T-helper 1 cell (primary cell): ENCODE measurements at regions not wholly inside any gene's neighbourhood (a gene's known extent, or its start where the extent isn't known, plus 50 kb on each side); places are given as distances from the start of the nearest gene placed in this dataset.

Experiments
- DNase-seq, 5 donors: peaks; one replicate each; pipeline ENCODE4 v3.0.0-alpha.2; 2012 to 2020

DNA sequence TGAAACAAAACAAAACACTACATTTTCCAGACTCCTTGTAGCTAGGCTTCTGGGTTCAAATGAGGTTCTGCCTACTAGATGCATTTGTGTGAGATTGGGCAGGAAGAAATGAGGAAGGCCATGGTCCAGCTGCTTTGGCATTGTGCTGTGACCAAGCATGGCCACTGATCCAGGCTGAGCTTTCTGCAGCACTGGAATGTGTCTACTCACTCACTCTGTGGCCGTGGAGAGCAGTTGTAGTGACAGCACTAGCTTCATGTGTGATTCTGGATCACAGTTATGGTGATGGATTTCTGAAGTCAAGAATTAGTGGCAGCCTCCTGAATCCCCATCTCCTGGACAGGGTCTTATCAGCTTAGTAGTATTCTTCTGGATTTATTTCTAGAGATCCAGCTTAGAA lies 358.9 kb downstream of the GPAT3 start:
- DNase-seq = no peak

DNA sequence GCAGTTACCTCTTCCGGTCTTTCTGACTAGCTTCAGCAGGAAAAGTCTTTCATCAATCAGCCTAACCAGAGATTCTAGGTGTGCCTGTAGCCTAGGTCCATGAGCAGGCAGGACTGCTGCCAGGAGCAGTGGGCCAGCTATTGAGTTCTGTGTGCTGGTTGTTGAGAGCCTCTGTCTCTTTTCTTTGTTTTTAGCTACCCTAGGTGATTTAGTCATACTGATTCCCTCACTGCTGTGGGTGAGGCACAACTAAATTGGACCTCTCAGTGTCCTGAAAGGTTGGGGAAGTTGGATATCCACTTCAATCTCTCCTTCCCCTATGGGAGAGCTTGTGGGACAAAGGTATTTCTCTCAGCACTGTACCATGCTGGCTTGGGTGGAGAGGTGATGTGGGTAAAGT lies 354.9 kb downstream of the GPAT3 start:
- DNase-seq = no peak

DNA sequence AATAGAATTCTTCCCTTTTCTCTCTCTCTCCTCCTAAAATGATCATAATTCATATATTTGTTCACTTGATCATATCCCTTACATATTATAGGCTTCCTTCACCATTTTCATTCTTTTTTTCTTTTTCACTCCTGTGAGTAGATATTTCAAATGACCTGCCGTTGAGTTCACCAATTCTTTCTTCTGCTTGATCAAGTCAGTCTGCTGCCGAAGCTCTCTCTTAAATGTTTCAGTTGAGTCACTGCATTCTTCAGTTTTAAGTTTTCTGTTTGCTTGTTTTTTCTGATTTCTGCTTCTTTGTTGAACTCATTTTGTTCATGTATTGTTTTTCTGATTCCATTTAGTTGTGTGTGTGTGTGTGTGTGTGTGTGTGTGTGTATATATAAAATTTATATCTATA lies 354.3 kb downstream of the GPAT3 start:
- DNase-seq = no peak

DNA sequence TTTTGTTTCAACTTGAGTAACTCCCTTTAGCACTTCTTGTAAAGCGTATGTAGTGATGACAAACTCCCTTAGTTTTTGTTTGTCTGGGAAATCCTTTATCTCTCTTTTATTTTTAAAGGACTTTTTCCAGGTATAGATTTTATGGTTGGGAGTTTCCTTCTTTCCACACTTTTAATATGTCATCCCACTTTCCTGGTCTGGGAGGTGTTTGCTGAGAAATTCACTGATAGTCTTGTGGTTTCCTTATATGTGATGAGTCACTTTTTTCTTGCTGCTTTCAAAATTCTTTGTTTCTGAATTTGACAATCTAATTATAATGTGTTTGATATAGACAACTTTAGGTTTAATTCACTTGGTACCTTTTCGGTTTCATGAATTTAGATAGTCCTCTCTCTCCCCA lies 353.9 kb downstream of the GPAT3 start:
- no peak for DNase-seq

DNA sequence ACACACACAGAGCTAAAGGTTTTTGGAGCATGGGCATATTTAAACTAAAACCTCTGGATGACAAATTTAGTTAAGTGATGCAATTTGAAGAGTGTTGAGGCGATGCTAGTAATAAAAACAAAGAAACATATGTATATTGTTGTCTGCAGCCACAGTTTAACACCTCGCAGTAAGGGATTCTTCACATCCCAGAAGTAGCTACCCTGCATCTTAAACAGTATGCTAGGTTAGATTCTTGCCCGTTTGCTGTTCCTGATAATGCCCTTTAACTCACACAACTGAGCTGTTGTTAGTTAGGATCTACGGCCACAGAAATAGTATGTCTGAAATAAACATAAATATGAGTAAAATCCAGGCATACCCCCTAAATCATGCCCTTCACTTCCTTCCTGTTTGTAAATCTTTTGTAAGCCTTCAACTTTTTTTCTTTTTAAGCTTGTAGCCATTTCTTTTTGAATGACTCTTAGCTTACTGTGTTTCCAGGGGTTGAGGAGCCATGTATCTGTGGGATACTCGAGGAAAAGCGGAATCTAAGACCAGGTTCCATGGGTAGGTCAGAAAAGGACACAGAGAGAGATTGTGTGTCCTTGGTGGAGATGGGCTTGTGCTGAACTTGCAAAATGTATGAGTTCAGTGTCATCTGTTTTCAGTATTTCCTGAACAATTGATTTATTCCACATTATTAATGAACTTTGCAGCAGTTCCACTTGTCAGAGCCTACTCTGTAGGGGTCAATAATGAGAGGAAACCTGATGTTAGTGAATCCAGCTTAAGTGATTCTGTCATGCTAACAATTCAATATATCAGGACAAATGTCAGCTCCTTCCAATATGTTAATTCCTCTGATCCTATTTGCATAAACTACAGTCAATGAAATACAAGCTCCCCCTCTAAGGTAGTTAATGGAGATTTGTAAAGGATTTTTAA lies 349.6 kb downstream of the GPAT3 start:
- DNase-seq = no peak

DNA sequence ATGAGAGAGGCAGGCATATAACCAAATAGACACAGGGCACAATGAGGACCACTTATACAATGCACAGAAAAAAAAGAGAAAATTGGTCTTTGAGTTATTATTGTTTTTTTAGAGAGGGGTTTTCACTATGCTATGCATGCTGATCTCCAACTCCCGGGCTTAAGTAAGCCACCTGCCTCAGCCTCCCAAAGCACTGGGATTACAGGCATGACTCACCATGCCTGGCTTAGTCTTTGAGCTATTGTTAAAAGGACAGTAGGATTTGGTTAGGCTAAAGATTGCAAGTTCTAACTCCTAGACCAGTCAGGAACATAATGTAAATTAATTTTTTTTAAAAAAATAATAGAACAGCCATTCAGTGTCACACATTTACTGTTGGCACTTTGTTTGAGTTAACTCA lies 340.1 kb downstream of the GPAT3 start:
- no peak for DNase-seq

DNA sequence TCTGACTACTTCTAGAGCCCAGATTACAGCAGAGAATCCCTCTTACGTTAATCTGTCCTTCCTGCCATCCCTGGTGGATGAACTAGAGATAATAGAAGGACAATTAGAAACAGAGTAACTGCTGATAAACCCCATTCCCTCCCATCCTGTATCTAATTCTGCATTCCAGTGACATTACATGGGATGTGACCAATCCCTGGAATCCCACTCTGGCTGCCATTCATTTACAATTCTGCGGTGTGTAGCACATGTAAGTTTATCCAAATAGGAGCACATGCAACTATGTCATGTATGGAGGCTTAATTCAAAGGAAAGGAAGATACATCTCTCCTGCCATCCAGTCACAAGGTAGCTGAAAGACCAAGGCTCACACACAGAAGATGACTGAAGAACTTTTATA lies 339.5 kb downstream of the GPAT3 start:
- DNase-seq = no peak

DNA sequence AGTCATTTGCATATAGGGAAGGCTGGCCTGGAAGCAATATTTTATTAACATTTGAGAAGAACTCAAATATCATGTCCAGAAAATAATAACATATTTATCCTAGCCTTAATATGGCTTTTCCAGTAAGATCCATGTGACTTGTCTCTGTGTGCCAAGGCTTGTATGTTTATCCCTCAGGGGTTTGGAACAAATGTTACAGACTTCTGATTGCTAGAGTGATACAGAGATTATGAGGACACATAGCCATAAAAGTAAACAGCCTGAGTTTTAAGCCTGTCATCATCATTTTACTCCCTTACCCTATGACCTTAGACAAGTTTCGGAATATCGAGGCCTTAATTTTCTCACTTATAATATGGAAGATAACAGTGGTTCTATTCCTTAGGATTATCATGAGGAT lies 338.1 kb downstream of the GPAT3 start:
- DNase-seq = no peak

DNA sequence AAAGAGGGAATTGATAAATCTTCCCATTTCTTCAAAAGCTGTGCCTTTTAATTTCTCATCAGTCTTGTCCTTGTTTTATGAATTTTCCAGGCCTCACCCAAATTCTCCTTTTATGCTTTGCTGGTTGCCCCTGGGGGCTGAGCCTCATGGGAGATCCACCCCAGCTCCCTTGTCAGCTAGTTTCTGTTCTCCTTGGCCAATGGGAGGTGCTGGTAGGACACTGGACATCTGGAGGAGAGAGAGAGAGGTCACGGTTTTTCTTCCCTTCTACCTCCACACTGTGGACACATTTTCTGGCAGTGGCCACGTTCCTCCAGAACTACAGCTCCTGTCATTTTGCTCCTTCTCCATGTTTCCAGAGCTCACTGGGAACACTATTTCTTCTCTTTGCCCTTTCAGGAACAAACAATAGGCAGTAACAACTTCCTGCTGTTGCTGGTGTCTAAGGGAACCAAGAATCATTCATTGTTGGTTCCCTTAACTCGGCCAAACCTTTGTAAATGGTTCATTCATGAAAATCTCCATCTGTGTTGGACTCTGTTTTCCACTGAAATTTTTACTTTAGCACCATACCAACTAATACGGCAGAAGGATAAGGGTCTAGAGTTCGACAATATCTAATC lies 334.5 kb downstream of the GPAT3 start:
- no peak for DNase-seq

DNA sequence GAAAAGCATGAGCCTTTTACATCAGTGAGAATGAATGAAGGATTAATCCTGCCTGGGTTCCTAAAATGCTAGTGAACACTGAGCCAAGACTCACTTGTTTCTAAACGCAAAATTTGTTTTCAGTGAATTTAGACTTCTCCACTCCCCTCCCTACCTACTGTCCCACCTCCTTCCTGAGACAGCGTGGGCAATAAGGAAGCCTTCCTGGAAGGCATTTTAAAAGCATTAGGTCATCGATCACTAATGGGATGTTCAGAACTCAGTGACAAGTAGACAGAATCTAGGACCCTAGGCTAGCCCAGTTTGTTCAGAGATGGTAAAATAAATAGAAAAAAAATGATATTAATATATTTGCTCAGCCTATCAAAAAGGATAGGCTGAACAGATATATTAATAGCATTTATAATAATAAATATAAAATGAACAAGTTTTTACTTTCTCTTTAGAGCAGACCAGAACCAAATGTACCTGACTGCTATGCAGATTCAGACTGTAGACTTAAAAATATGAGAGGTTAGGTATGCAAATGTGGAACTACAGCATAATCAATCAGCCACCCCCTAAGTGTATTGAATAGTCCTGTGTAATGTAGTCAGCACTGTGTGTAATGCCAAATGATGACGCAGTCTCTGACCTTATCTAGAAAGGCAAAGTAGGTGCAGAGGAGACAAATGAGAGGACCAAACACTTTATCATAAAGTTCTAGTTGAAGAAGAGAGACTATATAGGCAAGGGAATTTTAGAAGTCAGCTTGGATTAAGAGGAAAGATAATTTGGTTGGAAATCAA lies 331.1 kb downstream of the GPAT3 start:
- no peak for DNase-seq

DNA sequence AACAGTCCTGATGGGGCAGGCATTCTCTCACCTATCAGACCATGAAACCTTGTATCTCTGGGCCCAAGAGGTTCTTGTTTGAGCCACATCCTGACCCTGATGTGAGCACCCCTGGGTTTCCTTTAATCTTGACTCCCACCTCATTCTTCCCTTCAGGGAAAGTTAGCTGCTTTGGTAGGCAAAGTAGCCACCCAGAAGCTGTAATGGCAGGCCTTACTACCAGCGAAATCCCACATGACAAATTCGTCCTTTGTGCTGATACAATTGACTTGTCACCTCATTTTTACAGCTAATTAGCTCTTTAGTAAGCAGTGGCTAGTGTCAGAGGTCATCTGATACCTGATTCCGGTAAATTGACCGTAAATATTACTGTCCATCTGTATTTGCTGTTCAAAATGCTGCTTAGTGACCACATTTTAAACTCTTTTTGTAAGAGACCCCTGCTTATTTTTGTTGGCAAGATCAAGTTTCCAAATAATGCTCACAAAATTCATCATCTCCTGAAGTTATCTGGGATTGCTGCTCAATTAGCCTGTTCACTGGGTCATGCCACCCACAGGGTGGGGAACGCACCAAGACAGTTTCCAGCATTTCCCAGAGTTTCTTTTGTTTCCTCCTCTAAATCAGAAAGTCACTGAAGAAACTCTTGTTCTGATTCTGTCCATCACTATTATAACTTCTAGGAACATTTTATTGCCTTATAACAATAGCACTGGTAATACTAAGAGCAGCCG lies 329.7 kb downstream of the GPAT3 start:
- no peak for DNase-seq

DNA sequence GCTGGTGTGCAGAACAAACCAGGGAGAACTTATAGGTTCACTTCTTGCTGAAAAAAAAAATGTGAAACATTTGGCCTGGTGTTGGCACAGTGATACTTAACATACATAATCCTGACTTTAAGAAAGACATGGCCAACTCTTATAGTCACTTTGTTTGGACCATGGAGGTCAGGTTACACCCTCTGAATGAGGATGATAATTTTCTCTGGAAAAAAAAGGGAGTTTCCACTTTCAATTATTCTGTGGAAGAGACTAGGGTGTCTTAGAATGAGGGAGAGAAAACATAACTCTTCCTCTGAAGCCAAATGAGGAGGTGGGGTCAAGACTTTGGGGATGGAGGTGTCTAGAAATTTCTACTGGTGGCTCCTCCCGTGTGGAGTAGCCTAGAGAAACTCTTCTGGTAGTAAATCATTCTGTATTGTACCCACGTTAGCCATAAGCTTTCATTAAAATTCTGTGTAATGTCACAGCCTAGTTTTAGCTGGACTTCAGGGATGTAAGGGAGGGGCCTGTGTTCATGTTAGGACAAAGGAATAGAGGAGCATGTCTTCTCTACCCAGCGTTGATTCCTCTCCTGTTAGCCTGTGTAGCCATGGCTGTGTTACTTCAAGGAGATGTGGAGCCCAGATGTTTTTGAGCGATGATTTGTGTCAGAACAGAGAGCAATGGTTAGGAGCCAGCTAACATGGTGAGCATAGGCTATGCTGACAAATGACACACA lies 328.3 kb downstream of the GPAT3 start:
- DNase-seq = no peak

DNA sequence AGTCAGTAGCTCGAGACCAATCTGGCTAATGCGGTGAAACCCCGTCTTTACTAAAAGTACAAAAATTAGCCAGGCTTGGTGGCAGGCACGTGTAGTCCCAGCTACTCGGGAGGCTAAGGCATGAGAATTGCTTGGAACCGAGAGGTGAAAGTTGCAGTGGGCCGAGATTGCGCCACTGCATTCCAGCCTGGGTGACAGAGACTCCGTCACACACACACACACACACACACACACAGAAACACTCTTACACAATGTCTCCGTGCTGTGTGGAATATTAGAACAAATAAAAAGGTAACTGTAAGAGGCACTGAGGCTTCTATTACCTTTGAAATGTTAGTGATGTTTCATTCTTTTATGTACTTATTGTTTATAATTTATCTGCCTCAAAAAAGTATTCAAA lies 326.6 kb downstream of the GPAT3 start:
- DNase-seq = no peak

DNA sequence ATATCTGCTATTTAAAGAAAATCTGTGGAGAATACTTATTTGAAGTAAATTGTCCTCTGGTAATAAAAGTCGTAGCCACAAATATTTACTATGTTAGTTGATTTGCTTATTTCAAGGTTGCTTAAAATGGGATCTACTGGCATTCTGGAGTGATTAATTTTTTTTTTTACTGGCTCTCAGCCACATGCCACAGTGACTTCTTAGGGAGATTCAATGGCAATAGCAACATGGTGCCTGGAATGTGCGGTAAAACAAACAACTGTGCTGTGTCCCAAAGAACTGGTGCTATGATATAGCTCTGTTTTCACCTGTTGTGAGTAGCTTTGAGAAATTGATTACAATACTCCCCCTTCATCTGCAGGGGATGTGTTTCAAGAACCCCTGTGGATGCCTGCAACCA lies 324.3 kb downstream of the GPAT3 start:
- DNase-seq = no peak

DNA sequence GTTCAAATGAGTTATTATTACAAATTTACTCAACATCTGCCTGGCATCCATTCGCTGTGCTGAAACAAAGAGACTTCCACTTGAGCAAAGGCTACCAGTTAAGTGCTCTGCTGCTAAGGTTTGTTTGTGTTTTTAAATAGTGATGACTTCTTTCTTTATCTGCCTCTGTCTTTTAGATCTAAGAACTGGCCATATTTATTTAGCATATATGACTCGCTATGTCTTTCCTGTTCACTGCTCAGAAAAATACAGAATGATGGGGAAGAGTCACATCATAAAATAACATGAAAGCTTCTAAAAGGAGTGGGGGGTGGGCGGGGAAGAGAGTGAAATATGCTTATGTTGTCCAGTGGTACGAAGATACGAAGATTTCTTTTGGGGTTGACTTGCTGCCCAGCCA lies 322.2 kb downstream of the GPAT3 start:
- no peak for DNase-seq

DNA sequence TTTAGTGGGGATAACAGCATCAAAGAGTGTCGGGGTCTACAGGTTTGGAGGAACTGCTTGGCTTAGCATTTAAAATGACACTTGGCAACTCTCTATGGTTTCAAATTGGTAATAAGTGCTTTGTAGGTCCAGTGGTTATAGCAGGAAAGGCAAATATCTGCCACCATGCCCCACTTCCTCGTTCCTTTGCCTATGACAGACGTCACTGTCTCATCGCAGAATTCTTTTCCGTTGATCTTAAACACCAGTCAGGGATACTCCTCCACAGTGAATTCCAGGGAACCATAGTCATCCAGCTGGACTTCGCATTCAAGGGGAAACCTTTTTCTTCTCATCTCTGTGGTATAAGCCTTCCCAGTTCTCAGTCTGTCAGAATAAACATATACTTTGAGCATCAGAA lies 319.1 kb downstream of the GPAT3 start:
- DNase-seq = no peak

DNA sequence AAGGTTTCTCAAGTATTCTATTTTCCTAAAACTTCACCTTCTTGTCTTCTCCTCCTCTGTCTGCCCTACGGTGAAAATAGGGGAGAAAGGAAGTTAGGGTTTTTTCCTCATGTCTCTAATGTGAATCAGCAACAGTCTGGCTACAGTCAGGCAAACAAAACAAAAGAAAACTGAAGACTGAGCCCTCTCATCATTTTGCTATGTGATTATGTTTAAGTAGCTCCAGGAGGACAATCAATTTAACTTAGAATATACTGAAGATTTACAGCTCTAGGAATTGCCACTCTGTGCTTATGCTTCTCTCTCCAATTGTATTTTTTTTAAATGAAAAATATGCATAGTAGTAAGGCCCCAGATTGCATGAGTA lies 316.2 kb downstream of the GPAT3 start:
- no peak for DNase-seq

DNA sequence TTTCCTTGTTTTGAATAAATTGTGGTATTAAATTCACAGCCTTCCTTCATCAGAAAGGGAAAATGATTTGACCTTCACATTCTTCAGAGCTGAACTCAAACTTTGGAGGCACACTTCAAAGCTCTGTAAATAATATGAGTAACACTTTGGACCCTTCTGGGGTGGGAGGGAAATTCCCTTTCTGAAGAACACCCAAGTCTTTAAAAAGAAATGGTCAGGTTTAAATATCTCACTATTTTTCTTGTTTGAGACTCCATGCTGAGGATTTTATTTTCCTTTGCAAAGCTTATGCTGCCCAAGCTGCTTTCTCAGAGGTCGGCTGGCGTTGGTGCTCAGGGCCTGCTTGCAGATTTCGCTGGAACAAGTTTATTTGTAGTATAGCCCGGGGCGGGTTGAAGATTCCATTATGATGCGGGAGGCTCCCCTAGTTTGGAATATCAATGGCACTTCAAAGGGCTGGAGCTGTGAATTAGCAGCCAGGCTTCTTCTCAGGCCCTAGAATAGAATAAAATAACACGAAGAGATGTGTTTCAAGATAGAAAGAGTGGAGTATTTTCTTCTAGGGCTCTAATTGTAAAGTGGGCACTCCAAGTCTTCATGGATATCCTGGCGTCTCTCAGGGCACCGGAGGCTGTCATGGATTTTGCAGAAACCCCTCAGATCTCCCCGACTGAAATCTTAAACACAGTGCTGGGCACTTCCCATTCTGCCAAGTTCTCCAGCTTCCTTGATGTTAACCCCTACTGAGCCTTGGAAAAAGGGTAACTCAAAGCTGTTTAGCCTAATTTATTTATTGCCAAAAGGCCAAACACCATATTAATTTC lies 315.6 kb downstream of the GPAT3 start:
- no peak for DNase-seq

DNA sequence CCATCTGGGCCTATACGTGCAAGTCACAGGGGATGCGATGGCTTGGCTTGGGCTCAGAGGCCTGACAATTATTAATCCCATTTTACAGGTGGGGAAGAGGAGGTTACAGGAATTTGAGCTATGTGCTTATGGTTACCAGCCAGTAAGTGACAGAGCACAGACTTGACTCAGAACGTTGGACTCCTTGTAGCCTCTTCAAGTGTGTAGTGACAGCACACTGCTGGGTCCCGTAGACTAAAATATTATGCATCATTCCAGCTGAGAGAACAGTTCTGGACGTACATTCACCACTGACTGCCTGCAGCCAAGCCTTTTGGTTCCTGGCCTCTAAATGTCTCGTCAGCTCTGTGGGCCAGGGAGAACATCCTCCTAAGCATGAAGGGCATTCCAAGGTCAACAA lies 314.5 kb downstream of the GPAT3 start:
- no peak for DNase-seq

DNA sequence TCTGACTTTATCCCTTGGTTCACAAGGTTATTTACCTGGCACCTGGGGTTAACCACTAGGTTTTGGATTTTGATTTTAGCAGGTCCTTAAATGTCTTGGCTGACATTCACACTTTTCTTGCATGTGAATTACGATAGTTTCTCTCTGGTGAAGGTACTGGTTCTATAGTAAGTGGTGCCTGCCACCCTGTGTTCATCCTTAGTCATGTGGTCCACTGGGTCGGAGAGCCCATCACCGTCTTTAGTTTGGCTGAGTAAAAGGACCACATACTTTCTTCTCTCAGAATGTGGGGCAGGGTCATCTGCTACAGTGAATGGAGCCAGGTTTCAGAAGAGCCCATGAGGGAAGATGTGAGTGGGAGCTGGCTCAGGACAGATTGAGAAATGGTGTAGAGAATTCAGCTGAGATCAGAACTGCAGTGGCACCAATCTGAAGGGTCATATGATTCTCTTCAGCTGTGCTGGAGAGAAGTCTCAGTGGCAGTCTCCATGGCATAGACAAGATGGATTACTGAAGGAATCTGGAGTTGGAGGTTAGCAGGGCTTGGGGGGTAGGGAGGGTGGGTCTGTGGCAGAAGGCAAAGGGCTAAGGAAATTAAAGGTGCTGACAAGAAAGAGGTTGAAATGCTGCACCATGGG lies 310.4 kb downstream of the GPAT3 start:
- no peak for DNase-seq

DNA sequence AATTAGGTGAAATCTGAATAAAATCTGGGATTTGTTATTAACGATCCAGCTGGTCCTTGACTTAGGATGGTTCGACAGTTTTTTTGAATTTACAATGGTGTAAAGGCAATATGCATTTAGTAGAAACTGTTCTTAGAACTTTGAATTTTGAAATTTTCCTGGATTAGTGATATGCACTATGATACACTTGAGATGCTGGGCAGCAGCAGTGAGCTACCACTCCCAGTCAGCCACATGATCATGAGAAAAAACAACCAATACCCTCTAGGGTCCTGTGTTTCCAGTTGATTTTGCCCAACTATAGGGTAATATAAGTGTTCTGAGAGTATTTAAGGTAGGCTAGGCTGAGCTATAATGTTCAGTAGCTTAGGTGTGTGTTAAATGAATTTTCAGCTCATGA lies 303.7 kb downstream of the GPAT3 start:
- DNase-seq = no peak
